HepG2 (cell line): ENCODE measurements at regions not wholly inside any gene's neighbourhood (a gene's known extent, or its start where the extent isn't known, plus 50 kb on each side); places are given as distances from the start of the nearest gene placed in this dataset.

Experiments used
- ATAC-seq: fragments of 200-7000 bp; cut with Tn5 transposase; 3 replicates; pipeline ENCODE4 v1.9.1; 2020; ENCODE audit warnings: mild to moderate bottlenecking, moderate library complexity
- BruUV-seq: library from RNA; stranded (reverse); fragments of 400-500 nt; replicated peaks from 2 replicates; lab custom pipeline; 2021; lab: Mats Ljungman, UMichigan
- CTCF ChIA-PET: fragments of 300-600 bp; formaldehyde crosslinking; extraction: SDS; loops from one replicate; lab custom pipeline; 2021; ENCODE audit warnings: low total read pairs, inconsistent platforms, low intra/inter-chr PET ratio; lab: Yijun Ruan, JAX
- POLR2A ChIA-PET: fragments of 350-600 bp; sonication (Branson Sonifier 250); formaldehyde crosslinking; loops from one replicate; lab custom pipeline; 2020; ENCODE audit warnings: antibody characterized with exemption, inconsistent platforms; lab: Yijun Ruan, JAX
- DNase-seq: peaks from one replicate; pipeline ENCODE4 v3.0.0-alpha.2; 2015; ENCODE audit warnings: low spot score
- FAIRE-seq: peaks from 3 replicates; lab custom pipeline; 2011; peaks lifted over from hg19 to GRCh38; lab: Jason Lieb, UNC
- H2AFZ ChIP-seq: one replicate; pipeline ENCODE4 v1.6.1; 2011; ENCODE audit warnings: low read length, inconsistent platforms
- H3K27ac ChIP-seq: fragments of 300-600 bp; 3 replicates; pipeline ENCODE4 v1.8.0; 2011; ENCODE audit warnings: mixed run types, mild to moderate bottlenecking, mixed read lengths, low read length, inconsistent platforms; ENCODE audit not compliant: insufficient read depth; ENCODE audit errors: extremely low read length
- H3K27me3 ChIP-seq, 2 experiments: fragments of 200-600 bp in 1 of 2; 2 replicates in 1 of 2; 3 replicates in 1 of 2; pipeline versions ENCODE4 v1.6.0 to v1.8.0; 2011; ENCODE audit warnings: low read length in 2 of 2, mild to moderate bottlenecking in 2 of 2, moderate library complexity in 2 of 2, inconsistent platforms in 1 of 2; ENCODE audit not compliant: insufficient read depth in 2 of 2, control insufficient read depth in 1 of 2
- H3K36me3 ChIP-seq, 2 experiments: fragments of 200-600 bp in 1 of 2; replicated peaks in 1 of 2; 2 replicates in 1 of 2; 3 replicates in 1 of 2; pipeline versions ENCODE4 v1.5.1 to v1.8.0; 2011; ENCODE audit warnings: low read length in 2 of 2, inconsistent platforms in 1 of 2; ENCODE audit not compliant: insufficient read depth in 2 of 2, control insufficient read depth in 1 of 2
- H3K4me1 ChIP-seq: 2 replicates; pipeline ENCODE4 v1.5.1; 2012; ENCODE audit warnings: low read length, inconsistent platforms; ENCODE audit not compliant: insufficient read depth
- H3K4me2 ChIP-seq: 2 replicates; pipeline ENCODE4 v1.6.0; 2011; ENCODE audit warnings: low read depth, low read length, inconsistent platforms
- H3K4me3 ChIP-seq, 3 experiments: fragments of 200-600 bp in 1 of 3; sonication (generic), shearing (Covaris generic) in 1 of 3; replicated peaks in 1 of 3; 2 replicates each; pipeline ENCODE4 v1.5.1; 2011 to 2016; ENCODE audit warnings: low read length in 3 of 3, inconsistent platforms in 2 of 3, low read depth in 2 of 3, mild to moderate bottlenecking in 2 of 3, control low read depth in 1 of 3, mixed read lengths in 1 of 3; ENCODE audit not compliant: insufficient read depth in 1 of 3
- H3K79me2 ChIP-seq: one replicate; pipeline ENCODE4 v1.6.1; 2011; ENCODE audit warnings: low read length, inconsistent platforms; ENCODE audit not compliant: insufficient read depth
- H3K9ac ChIP-seq: 2 replicates; pipeline ENCODE4 v1.6.0; 2011; ENCODE audit warnings: mild to moderate bottlenecking, low read depth, low read length, inconsistent platforms; ENCODE audit not compliant: insufficient read depth
- H3K9me3 ChIP-seq: 2 replicates; pipeline ENCODE4 v1.5.1; 2012; ENCODE audit warnings: mild to moderate bottlenecking, low read length
- H4K20me1 ChIP-seq: 2 replicates; pipeline ENCODE4 v1.6.0; 2011; ENCODE audit warnings: inconsistent platforms, mild to moderate bottlenecking, low read length, moderate library complexity; ENCODE audit not compliant: insufficient read depth
- PAXIP1 ChIP-seq: sonication (generic); formaldehyde crosslinking; conservative IDR thresholded peaks from 2 replicates; pipeline ENCODE4 v1.4.0; 2020; ENCODE audit warnings: mild to moderate bottlenecking, missing genetic modification reagents, moderate library complexity
- RBAK ChIP-seq: sonication (generic); formaldehyde crosslinking; IDR thresholded peaks from 2 replicates; pipeline ENCODE4 v1.5.1; 2020; ENCODE audit warnings: mild to moderate bottlenecking, missing genetic modification reagents
- SALL2 ChIP-seq: sonication (generic); formaldehyde crosslinking; IDR thresholded peaks from 2 replicates; pipeline ENCODE4 v1.8.1; 2023; ENCODE audit warnings: mild to moderate bottlenecking, missing genetic modification reagents, inconsistent platforms
- WIZ ChIP-seq: sonication (generic); formaldehyde crosslinking; IDR thresholded peaks from 2 replicates; pipeline ENCODE4 v1.5.1; 2020; ENCODE audit warnings: mild to moderate bottlenecking, missing genetic modification reagents
- ZNF138 ChIP-seq: sonication (generic); formaldehyde crosslinking; IDR thresholded peaks from 2 replicates; pipeline ENCODE4 v1.5.0; 2020; ENCODE audit warnings: mild to moderate bottlenecking, low read depth, missing genetic modification reagents
- ZNF343 ChIP-seq: sonication (generic); formaldehyde crosslinking; IDR thresholded peaks from 2 replicates; pipeline ENCODE4 v1.4.0; 2020; ENCODE audit warnings: mild to moderate bottlenecking, missing genetic modification reagents
- ZNF446 ChIP-seq: sonication (generic); formaldehyde crosslinking; IDR thresholded peaks from 2 replicates; pipeline ENCODE4 v1.5.0; 2020; ENCODE audit warnings: mild to moderate bottlenecking, missing genetic modification reagents
- ZNF451 ChIP-seq: sonication (generic); formaldehyde crosslinking; IDR thresholded peaks from 2 replicates; pipeline ENCODE4 v1.5.0; 2020; ENCODE audit warnings: mild to moderate bottlenecking, missing genetic modification reagents
- ZNF543 ChIP-seq: sonication (generic); formaldehyde crosslinking; IDR thresholded peaks from 2 replicates; pipeline ENCODE4 v1.4.0; 2020; ENCODE audit warnings: mild to moderate bottlenecking, missing genetic modification reagents
- ZNF614 ChIP-seq: IDR thresholded peaks from 2 replicates; pipeline ENCODE4 v1.6.1; 2018; ENCODE audit warnings: missing biosample characterization, missing genetic modification reagents, inconsistent platforms, borderline replicate concordance
- WGBS: methylation state at CpG from one replicate; pipeline ENCODE4 v1.1.6; 2017; ENCODE audit warnings: low lambda C conversion rate; 5-methylcytosine and 5-hydroxymethylcytosine counted together
- in situ Hi-C: cut with HindIII; loops from 2 replicates; pipeline ENCODE4 v1.10.0; 2017; ENCODE audit warnings: low pct_unique_long_range_greater_than_20kb; ENCODE audit not compliant: extremely low pct_ligation_motif_present
- intact Hi-C: fragments of 100-400 bp; cut with micrococcal nuclease; formaldehyde crosslinking; loops from one replicate; pipeline ENCODE4 v1.10.0; 2022; ENCODE audit not compliant: unreplicated experiment
- TF ChIP-seq, protein P1 (sequence below): sonication (generic); formaldehyde crosslinking; IDR thresholded peaks from 2 replicates; pipeline ENCODE4 v1.5.1; 2020; ENCODE audit warnings: missing genetic modification reagents, mild to moderate bottlenecking, borderline replicate concordance
- TF ChIP-seq, protein P2 (sequence below): sonication (generic); formaldehyde crosslinking; IDR thresholded peaks from 2 replicates; pipeline ENCODE4 v1.4.0; 2020; ENCODE audit warnings: mild to moderate bottlenecking, missing genetic modification reagents

- in situ Hi-C loops (no loop called here), intact Hi-C loops (no loop called here)
- Histone ChIP-seq H3K79me2 (no peaks in the 10 kb centered on the region), H3K9me3 (no peaks in the 10 kb centered on the region), H3K27ac (no peak overlapping the region), H3K36me3 (no peaks in the 10 kb centered on the region), H3K4me3 (no peak overlapping the region), H4K20me1 (peaks cover 6% of the 10 kb centered on the region; the same call in 1 of the 2 replicates), H3K4me2 (no peak overlapping the region), H3K27me3 (peaks cover 15 to 62% of the 10 kb centered on the region in 2 experiments), H3K9ac (no peak overlapping the region), H2AFZ (no peak overlapping the region), H3K4me1 (no peaks in the 10 kb centered on the region)
- DNase-seq = no peak
- ChIA-PET CTCF (no interaction called here), POLR2A (no interaction called here)
- no peak for ATAC-seq
- BruUV-seq = no TSS peak
- WGBS = 10% methylated on average over 21 of the region's 25 CpGs
- no peak for FAIRE-seq
- TF ChIP-seq, protein P1, sequence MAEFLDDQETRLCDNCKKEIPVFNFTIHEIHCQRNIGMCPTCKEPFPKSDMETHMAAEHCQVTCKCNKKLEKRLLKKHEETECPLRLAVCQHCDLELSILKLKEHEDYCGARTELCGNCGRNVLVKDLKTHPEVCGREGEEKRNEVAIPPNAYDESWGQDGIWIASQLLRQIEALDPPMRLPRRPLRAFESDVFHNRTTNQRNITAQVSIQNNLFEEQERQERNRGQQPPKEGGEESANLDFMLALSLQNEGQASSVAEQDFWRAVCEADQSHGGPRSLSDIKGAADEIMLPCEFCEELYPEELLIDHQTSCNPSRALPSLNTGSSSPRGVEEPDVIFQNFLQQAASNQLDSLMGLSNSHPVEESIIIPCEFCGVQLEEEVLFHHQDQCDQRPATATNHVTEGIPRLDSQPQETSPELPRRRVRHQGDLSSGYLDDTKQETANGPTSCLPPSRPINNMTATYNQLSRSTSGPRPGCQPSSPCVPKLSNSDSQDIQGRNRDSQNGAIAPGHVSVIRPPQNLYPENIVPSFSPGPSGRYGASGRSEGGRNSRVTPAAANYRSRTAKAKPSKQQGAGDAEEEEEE (CRISPR knock-in tag) = no peak
- TF ChIP-seq, protein P2, sequence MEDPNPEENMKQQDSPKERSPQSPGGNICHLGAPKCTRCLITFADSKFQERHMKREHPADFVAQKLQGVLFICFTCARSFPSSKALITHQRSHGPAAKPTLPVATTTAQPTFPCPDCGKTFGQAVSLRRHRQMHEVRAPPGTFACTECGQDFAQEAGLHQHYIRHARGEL (CRISPR knock-in tag) = no peak
- no peak for TF ChIP-seq ZNF138
- TF ChIP-seq ZNF543 = no peak
- TF ChIP-seq ZNF446 (CRISPR knock-in tag) = no peak
- TF ChIP-seq PAXIP1 = no peak
- no peak for TF ChIP-seq ZNF451 (CRISPR knock-in tag)
- TF ChIP-seq WIZ (CRISPR knock-in tag) = no peak
- TF ChIP-seq ZNF614 (CRISPR knock-in tag) = no peak
- no peak for TF ChIP-seq RBAK
- TF ChIP-seq SALL2 (CRISPR knock-in tag) = no peak
- TF ChIP-seq ZNF343 (CRISPR knock-in tag) = no peak
Measured at GRCh38 chr2:240303896-240304745, 131.3 kb upstream of the GPC1 start.
